ENCODE measurements at regions not wholly inside any gene's neighbourhood (a gene's known extent, or its start where the extent isn't known, plus 50 kb on each side); places are given as distances from the start of the nearest gene placed in this dataset.
A peak's percentile ranks its signal among the peaks of the same experiment; 100 is the strongest.

DNA sequence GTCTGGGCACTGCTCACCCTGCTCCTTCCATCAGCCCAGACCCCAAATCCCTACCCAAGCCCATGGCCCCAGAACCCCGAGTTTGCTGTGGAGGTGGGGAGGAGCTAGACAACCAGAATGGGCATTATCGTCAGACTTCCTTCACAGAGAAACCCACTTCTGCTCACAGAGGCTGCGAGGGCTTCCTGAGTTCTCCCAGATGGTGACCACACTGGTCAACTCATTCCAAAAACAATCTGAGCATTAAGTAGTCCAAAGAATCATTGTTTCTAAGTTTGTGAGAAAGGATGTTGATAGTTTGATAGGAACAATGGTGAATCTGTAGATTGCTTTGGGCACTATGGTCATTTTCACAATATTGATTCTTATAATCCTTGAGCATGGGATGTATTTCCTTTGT, 60.2 kb downstream of the LRRC30 start:
- H2AFZ ChIP-seq (ENCODE audit: low read length), result no peak overlapping the region

More for the DNA sequence above, 60.2 kb downstream of the LRRC30 start:
- no peak overlapping the region for H2BK12ac ChIP-seq (ENCODE audit: insufficient read length, low read depth, low read length)
- no peak overlapping the region for H3K14ac ChIP-seq (ENCODE audit: insufficient read depth, low read length)
- H3K27ac ChIP-seq (ENCODE audit: insufficient read length, low read depth, low read length), result no peak overlapping the region
- TF ChIP-seq, protein P1, sequence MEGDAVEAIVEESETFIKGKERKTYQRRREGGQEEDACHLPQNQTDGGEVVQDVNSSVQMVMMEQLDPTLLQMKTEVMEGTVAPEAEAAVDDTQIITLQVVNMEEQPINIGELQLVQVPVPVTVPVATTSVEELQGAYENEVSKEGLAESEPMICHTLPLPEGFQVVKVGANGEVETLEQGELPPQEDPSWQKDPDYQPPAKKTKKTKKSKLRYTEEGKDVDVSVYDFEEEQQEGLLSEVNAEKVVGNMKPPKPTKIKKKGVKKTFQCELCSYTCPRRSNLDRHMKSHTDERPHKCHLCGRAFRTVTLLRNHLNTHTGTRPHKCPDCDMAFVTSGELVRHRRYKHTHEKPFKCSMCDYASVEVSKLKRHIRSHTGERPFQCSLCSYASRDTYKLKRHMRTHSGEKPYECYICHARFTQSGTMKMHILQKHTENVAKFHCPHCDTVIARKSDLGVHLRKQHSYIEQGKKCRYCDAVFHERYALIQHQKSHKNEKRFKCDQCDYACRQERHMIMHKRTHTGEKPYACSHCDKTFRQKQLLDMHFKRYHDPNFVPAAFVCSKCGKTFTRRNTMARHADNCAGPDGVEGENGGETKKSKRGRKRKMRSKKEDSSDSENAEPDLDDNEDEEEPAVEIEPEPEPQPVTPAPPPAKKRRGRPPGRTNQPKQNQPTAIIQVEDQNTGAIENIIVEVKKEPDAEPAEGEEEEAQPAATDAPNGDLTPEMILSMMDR (conservative IDR thresholded peaks at IDR 0.05), result no peak
- no peak overlapping the region for H4K8ac ChIP-seq (replicated peaks; ENCODE audit: insufficient read length, low read depth, low read length)
- 0 out of 4 replicates have a peak, but pooled peaks cover 0 to 6% of the 10 kb centered on the region in 2 experiments for H3K4me1 Mint-ChIP-seq
- no peak overlapping the region for H3K23ac ChIP-seq (ENCODE audit: insufficient read length, low read depth, low read length)
- H3K9me3 ChIP-seq (ENCODE audit: control insufficient read depth, low read depth, low read length), result no peaks in the 10 kb centered on the region
- no peak overlapping the region for H3K4me3 Mint-ChIP-seq
- no peaks in the 10 kb centered on the region for H3K27me3 ChIP-seq (ENCODE audit: insufficient read depth, low read length)
- H3K9me3 Mint-ChIP-seq, result peaks cover 22 to 28% of the 10 kb centered on the region in 2 experiments; a peak in 4 of 5 replicates
- H3K18ac ChIP-seq (ENCODE audit: insufficient read length, low read depth, low read length), result no peak overlapping the region
- H3T11ph ChIP-seq (ENCODE audit: low read length), result no peak overlapping the region
- no peaks in the 10 kb centered on the region for H3K23me2 ChIP-seq (ENCODE audit: insufficient read length, low read depth, low read length, poor library complexity, severe bottlenecking)
- 0 out of 7 replicates have a peak overlapping the region, but pooled peaks of 1 of the 3 experiments have one; percentile 70 for H3K27ac Mint-ChIP-seq
- H2BK120ac ChIP-seq (ENCODE audit: low read depth, low read length, poor library complexity, severe bottlenecking), result no peak overlapping the region
- H2BK5ac ChIP-seq (ENCODE audit: insufficient read length, low read length), result no peak overlapping the region
- H3K9ac ChIP-seq (ENCODE audit: extremely low read depth, insufficient read length, low read length), result no peak overlapping the region
- no peaks in the 10 kb centered on the region for H3K4me1 ChIP-seq (ENCODE audit: insufficient read depth, low read length)
- H3K4ac ChIP-seq (ENCODE audit: low read depth, low read length), result no peak overlapping the region
- H3K4me2 ChIP-seq (ENCODE audit: insufficient read depth, insufficient read length, low read length), result no peak overlapping the region
- H3K79me2 ChIP-seq (ENCODE audit: insufficient read depth, low read length), result no peaks in the 10 kb centered on the region
- no peak for DNase-seq
- no peak overlapping the region for H2BK20ac ChIP-seq (ENCODE audit: low read depth, low read length, poor library complexity, severe bottlenecking)
- no peak overlapping the region for H3K56ac ChIP-seq (ENCODE audit: insufficient read length, low read depth, low read length)
- no CpG with 5 or more reads among the region's 3 CpGs for WGBS (ENCODE audit: extremely low coverage, insufficient read length, low lambda C conversion rate)
- H4K20me1 ChIP-seq (ENCODE audit: control insufficient read depth, insufficient read depth, insufficient read length), result no peaks in the 10 kb centered on the region
- peaks cover 1% of the 10 kb centered on the region; the same call in 1 of the 2 replicates for H3K27me3 Mint-ChIP-seq (ENCODE audit: low read depth)
- no peak overlapping the region for H4K91ac ChIP-seq (ENCODE audit: insufficient read length, low read depth, low read length)
- no peak overlapping the region for H2AK5ac ChIP-seq (ENCODE audit: insufficient read length, low read length)
- peaks cover 2 to 6% (median 3%) of the 10 kb centered on the region in 3 experiments; a peak in 3 of 7 replicates for H3K36me3 Mint-ChIP-seq (ENCODE audit: insufficient read depth in 1 of 3, low read depth in 3 of 3)
- no peak overlapping the region for H4K5ac ChIP-seq (ENCODE audit: insufficient read length, low read depth, low read length)
- H3K79me1 ChIP-seq (ENCODE audit: insufficient read depth, low read depth, low read length, poor library complexity, severe bottlenecking), result no peaks in the 10 kb centered on the region
- no peak overlapping the region for H2BK15ac ChIP-seq (ENCODE audit: low read depth, low read length)

Data from H9 (cell line).